Fibroblast of lung (primary cell): ENCODE measurements at regions not wholly inside any gene's neighbourhood (a gene's known extent, or its start where the extent isn't known, plus 50 kb on each side); places are given as distances from the start of the nearest gene placed in this dataset.

ENCODE experiments used
- EZH2 ChIP-seq: IDR thresholded peaks from 2 replicates; pipeline ENCODE4 v1.5.1; 2012; ENCODE audit warnings: low read length, control low read depth, mild to moderate bottlenecking; ENCODE audit errors: missing control alignments
- TF ChIP-seq, protein P1 (sequence below), 2 donors: IDR thresholded peaks in 1 of 2; conservative IDR thresholded peaks in 1 of 2; 1 replicate in 1 of 2; 2 replicates in 1 of 2; pipeline ENCODE4 v1.5.1; 2011 to 2012; ENCODE audit warnings: low read length in 2 of 2, control low read depth in 1 of 2, inconsistent platforms in 1 of 2, low read depth in 1 of 2, mild to moderate bottlenecking in 1 of 2

GRCh38 chr2:31703253-31703652 is 122.5 kb upstream of the SRD5A2 start:
- TF ChIP-seq EZH2: no peak
- TF ChIP-seq, protein P1, sequence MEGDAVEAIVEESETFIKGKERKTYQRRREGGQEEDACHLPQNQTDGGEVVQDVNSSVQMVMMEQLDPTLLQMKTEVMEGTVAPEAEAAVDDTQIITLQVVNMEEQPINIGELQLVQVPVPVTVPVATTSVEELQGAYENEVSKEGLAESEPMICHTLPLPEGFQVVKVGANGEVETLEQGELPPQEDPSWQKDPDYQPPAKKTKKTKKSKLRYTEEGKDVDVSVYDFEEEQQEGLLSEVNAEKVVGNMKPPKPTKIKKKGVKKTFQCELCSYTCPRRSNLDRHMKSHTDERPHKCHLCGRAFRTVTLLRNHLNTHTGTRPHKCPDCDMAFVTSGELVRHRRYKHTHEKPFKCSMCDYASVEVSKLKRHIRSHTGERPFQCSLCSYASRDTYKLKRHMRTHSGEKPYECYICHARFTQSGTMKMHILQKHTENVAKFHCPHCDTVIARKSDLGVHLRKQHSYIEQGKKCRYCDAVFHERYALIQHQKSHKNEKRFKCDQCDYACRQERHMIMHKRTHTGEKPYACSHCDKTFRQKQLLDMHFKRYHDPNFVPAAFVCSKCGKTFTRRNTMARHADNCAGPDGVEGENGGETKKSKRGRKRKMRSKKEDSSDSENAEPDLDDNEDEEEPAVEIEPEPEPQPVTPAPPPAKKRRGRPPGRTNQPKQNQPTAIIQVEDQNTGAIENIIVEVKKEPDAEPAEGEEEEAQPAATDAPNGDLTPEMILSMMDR (conservative IDR thresholded peaks at IDR 0.05 in 1 of 2, IDR thresholded peaks at IDR 0.05 in 1 of 2; ENCODE audit: low read depth in 1 of 2, low read length in 2 of 2): no peak
